ENCODE measurements at regions not wholly inside any gene's neighbourhood (a gene's known extent, or its start where the extent isn't known, plus 50 kb on each side); places are given as distances from the start of the nearest gene placed in this dataset.

- Histone ChIP-seq H4K20me1 (ENCODE audit: low read length) (no peaks in the 10 kb centered on the region), H3K36me3 (ENCODE audit: low read depth, low read length) (no peaks in the 10 kb centered on the region), H3K27ac (ENCODE audit: low read length) (no peak overlapping the region), H3K4me3 (ENCODE audit: low read length) (no peak overlapping the region), H3K9ac (ENCODE audit: low read length) (no peak overlapping the region), H3K4me1 (ENCODE audit: insufficient read depth, low read length) (no peaks in the 10 kb centered on the region), H2AFZ (ENCODE audit: low read length) (no peak overlapping the region), H3K9me3 (ENCODE audit: low read length) (no peaks in the 10 kb centered on the region), H3K9me2 (replicated peaks; ENCODE audit: low read length) (no peaks in the 10 kb centered on the region), H3K4me2 (ENCODE audit: low read length) (no peak overlapping the region), H3K79me2 (ENCODE audit: low read length) (no peaks in the 10 kb centered on the region), H3K27me3 (ENCODE audit: low read length) (no peaks in the 10 kb centered on the region), H3F3A (ENCODE audit: low read length, unreplicated experiment) (no peaks in the 10 kb centered on the region)
- ATAC-seq (no peak), DNase-seq (no peak)
- no TSS peak for BruUV-seq (replicated peaks)
- ChIA-PET POLR2A (ENCODE audit: unreplicated experiment) (no interaction called here), CTCF (interaction anchor here (0.6 kb wide), 1 partner anchor 11 kb away, joined by 3 read pairs; no protein-coding TSS in a partner anchor)
- TF ChIP-seq CTCF (conservative IDR thresholded peaks at IDR 0.05; ENCODE audit: low read depth, low read length): no peak
- no peak for TF ChIP-seq EZH2phosphoT487 (IDR thresholded peaks at IDR 0.05; ENCODE audit: borderline replicate concordance, low read length)
- no peak for TF ChIP-seq EZH2 (IDR thresholded peaks at IDR 0.05; ENCODE audit: low read length, unreplicated experiment)
- intact Hi-C loops (cut with micrococcal nuclease): no loop called here
Observed at GRCh38 chr22:47920380-47920959, 1158.0 kb downstream of the TBC1D22A start.

GRCh38 chr22:47919893-47920292, 1157.4 kb downstream of the TBC1D22A start:
- H3K9me2 ChIP-seq (replicated peaks; ENCODE audit: low read length): no peaks in the 10 kb centered on the region
- H2AFZ ChIP-seq (ENCODE audit: low read length): no peak overlapping the region
- H3F3A ChIP-seq (ENCODE audit: low read length, unreplicated experiment): no peaks in the 10 kb centered on the region
- CTCF ChIA-PET: interaction anchor here (0.6 kb wide), 1 partner anchor 10 kb away, joined by 3 read pairs; no protein-coding TSS in a partner anchor
- TF ChIP-seq EZH2phosphoT487 (IDR thresholded peaks at IDR 0.05; ENCODE audit: borderline replicate concordance, low read length): no peak
- no peak for TF ChIP-seq CTCF (conservative IDR thresholded peaks at IDR 0.05; ENCODE audit: low read depth, low read length)
- no peak for TF ChIP-seq EZH2 (IDR thresholded peaks at IDR 0.05; ENCODE audit: low read length, unreplicated experiment)
- H3K4me3 ChIP-seq (ENCODE audit: low read length): no peak overlapping the region
- intact Hi-C loops (cut with micrococcal nuclease): no loop called here
- no peaks in the 10 kb centered on the region for H3K79me2 ChIP-seq (ENCODE audit: low read length)
- H3K4me1 ChIP-seq (ENCODE audit: insufficient read depth, low read length): no peaks in the 10 kb centered on the region
- DNase-seq: no peak
- BruUV-seq (replicated peaks): no TSS peak
- no peak overlapping the region for H3K4me2 ChIP-seq (ENCODE audit: low read length)
- H3K36me3 ChIP-seq (ENCODE audit: low read depth, low read length): no peaks in the 10 kb centered on the region
- ATAC-seq: no peak
- H3K9me3 ChIP-seq (ENCODE audit: low read length): no peaks in the 10 kb centered on the region
- POLR2A ChIA-PET (ENCODE audit: unreplicated experiment): no interaction called here
- no peak overlapping the region for H3K9ac ChIP-seq (ENCODE audit: low read length)
- H3K27me3 ChIP-seq (ENCODE audit: low read length): no peaks in the 10 kb centered on the region
- H4K20me1 ChIP-seq (ENCODE audit: low read length): no peaks in the 10 kb centered on the region
- no peak overlapping the region for H3K27ac ChIP-seq (ENCODE audit: low read length)

- no TSS peak for BruUV-seq (replicated peaks)
- Histone ChIP-seq H3K27ac (ENCODE audit: low read length) (no peak overlapping the region), H3K4me2 (ENCODE audit: low read length) (no peak overlapping the region), H3K4me3 (ENCODE audit: low read length) (no peak overlapping the region), H3K9me2 (replicated peaks; ENCODE audit: low read length) (no peaks in the 10 kb centered on the region), H3K9ac (ENCODE audit: low read length) (no peak overlapping the region), H3F3A (ENCODE audit: low read length, unreplicated experiment) (no peaks in the 10 kb centered on the region), H3K36me3 (ENCODE audit: low read depth, low read length) (no peaks in the 10 kb centered on the region), H2AFZ (ENCODE audit: low read length) (no peak overlapping the region), H3K9me3 (ENCODE audit: low read length) (no peaks in the 10 kb centered on the region), H3K79me2 (ENCODE audit: low read length) (no peaks in the 10 kb centered on the region), H3K4me1 (ENCODE audit: insufficient read depth, low read length) (no peaks in the 10 kb centered on the region), H4K20me1 (ENCODE audit: low read length) (no peaks in the 10 kb centered on the region), H3K27me3 (ENCODE audit: low read length) (no peaks in the 10 kb centered on the region)
- POLR2A ChIA-PET (ENCODE audit: unreplicated experiment): no interaction called here
- DNase-seq: no peak
- ATAC-seq: no peak
- intact Hi-C loops (cut with micrococcal nuclease): no loop called here
- TF ChIP-seq EZH2phosphoT487 (IDR thresholded peaks at IDR 0.05; ENCODE audit: borderline replicate concordance, low read length): no peak
- no peak for TF ChIP-seq CTCF (conservative IDR thresholded peaks at IDR 0.05; ENCODE audit: low read depth, low read length)
- TF ChIP-seq EZH2 (IDR thresholded peaks at IDR 0.05; ENCODE audit: low read length, unreplicated experiment): no peak
- CTCF ChIA-PET: no interaction called here
Observed at GRCh38 chr22:47919001-47919441, 1156.6 kb downstream of the TBC1D22A start.

All from PC-3 (cell line).